ENCODE measurements at regions not wholly inside any gene's neighbourhood (a gene's known extent, or its start where the extent isn't known, plus 50 kb on each side); places are given as distances from the start of the nearest gene placed in this dataset.

DNA sequence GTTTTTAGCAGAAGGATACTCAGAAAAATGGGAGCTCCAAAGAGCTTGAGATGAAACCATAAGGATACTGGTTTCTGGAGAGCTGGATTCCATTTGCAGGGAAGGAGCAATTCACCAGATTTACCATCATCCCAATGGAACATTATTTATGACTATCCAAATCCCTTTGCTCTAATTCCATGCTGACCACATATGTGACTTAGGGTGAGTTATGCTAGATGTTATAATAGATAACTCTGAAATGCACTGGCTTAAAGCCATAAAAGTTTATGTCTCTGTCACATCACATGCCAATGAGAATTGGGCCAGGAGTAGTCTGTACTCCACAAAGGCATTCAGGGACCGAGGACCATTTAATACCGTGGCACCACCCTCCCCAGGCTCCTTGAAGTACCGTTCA, 185.2 kb downstream of the SKIDA1 start:
- Histone ChIP-seq H3K4me2 (peak overlapping the region; percentile 6; the same call in 1 of the 2 replicates), H3K27ac (peak overlapping the region; percentile 55), H3K9me2 (ENCODE audit: insufficient read depth) (no peaks in the 10 kb centered on the region), H3F3A (ENCODE audit: insufficient read depth, low read depth) (peaks cover 15% of the 10 kb centered on the region), H3K4me3 (no peak overlapping the region), H3K9me3 (ENCODE audit: insufficient read depth, low read depth) (no peaks in the 10 kb centered on the region), H3K27me3 (ENCODE audit: insufficient read depth, low read depth) (no peaks in the 10 kb centered on the region), H2AFZ (no peak overlapping the region), H3K4me1 (replicated peaks; ENCODE audit: insufficient read depth) (peaks cover 55% of the 10 kb centered on the region), H3K79me2 (ENCODE audit: low read depth) (no peaks in the 10 kb centered on the region), H4K20me1 (ENCODE audit: insufficient read depth) (no peaks in the 10 kb centered on the region), H3K36me3 (ENCODE audit: low read depth) (no peaks in the 10 kb centered on the region)
- TF ChIP-seq, protein P1, sequence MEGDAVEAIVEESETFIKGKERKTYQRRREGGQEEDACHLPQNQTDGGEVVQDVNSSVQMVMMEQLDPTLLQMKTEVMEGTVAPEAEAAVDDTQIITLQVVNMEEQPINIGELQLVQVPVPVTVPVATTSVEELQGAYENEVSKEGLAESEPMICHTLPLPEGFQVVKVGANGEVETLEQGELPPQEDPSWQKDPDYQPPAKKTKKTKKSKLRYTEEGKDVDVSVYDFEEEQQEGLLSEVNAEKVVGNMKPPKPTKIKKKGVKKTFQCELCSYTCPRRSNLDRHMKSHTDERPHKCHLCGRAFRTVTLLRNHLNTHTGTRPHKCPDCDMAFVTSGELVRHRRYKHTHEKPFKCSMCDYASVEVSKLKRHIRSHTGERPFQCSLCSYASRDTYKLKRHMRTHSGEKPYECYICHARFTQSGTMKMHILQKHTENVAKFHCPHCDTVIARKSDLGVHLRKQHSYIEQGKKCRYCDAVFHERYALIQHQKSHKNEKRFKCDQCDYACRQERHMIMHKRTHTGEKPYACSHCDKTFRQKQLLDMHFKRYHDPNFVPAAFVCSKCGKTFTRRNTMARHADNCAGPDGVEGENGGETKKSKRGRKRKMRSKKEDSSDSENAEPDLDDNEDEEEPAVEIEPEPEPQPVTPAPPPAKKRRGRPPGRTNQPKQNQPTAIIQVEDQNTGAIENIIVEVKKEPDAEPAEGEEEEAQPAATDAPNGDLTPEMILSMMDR (conservative IDR thresholded peaks at IDR 0.05) = no peak
- no peak for TF ChIP-seq EZH2 (IDR thresholded peaks at IDR 0.05; ENCODE audit: low read depth)
- ChIA-PET POLR2A (ENCODE audit: unreplicated experiment) (no interaction called here), CTCF (no interaction called here)
- intact Hi-C loops (cut with micrococcal nuclease; ENCODE audit: unreplicated experiment) = no loop called here
- BruUV-seq (replicated peaks) = no TSS peak
- DNase-seq = peak in 1 of 2 experiments; percentile 82

GRCh38 chr10:21337171-21337792, 188.2 kb downstream of the SKIDA1 start:
- Histone ChIP-seq H3K36me3 (ENCODE audit: low read depth) (no peaks in the 10 kb centered on the region), H4K20me1 (ENCODE audit: insufficient read depth) (no peaks in the 10 kb centered on the region), H3K4me3 (no peak overlapping the region), H3K27me3 (ENCODE audit: insufficient read depth, low read depth) (no peaks in the 10 kb centered on the region), H3K4me1 (replicated peaks; ENCODE audit: insufficient read depth) (peaks cover 58% of the 10 kb centered on the region), H3K27ac (peak overlapping the region; percentile 92), H3F3A (ENCODE audit: insufficient read depth, low read depth) (peaks cover 28% of the 10 kb centered on the region), H3K4me2 (no peak overlapping the region), H3K79me2 (ENCODE audit: low read depth) (no peaks in the 10 kb centered on the region), H2AFZ (no peak overlapping the region), H3K9me2 (ENCODE audit: insufficient read depth) (no peaks in the 10 kb centered on the region), H3K9me3 (ENCODE audit: insufficient read depth, low read depth) (no peaks in the 10 kb centered on the region)
- ChIA-PET POLR2A (ENCODE audit: unreplicated experiment) (interaction anchor here (0.5 kb wide), 1 partner anchor 179 kb away, joined by 14 read pairs; no protein-coding TSS in a partner anchor), CTCF (interaction anchor here (0.6 kb wide), 1 partner anchor 30 kb away, joined by 5 read pairs; no protein-coding TSS in a partner anchor)
- no peak for TF ChIP-seq EZH2 (IDR thresholded peaks at IDR 0.05; ENCODE audit: low read depth)
- DNase-seq = no peak
- intact Hi-C loops (cut with micrococcal nuclease; ENCODE audit: unreplicated experiment) = loop anchor here (1.0 to 2.0 kb wide), 4 partner anchors 18 to 196 kb away; no protein-coding TSS in a partner anchor
- no TSS peak for BruUV-seq (replicated peaks)

- Histone ChIP-seq H3K36me3 (ENCODE audit: low read depth) (no peaks in the 10 kb centered on the region), H3K9me2 (ENCODE audit: insufficient read depth) (no peaks in the 10 kb centered on the region), H3K4me1 (replicated peaks; ENCODE audit: insufficient read depth) (peaks cover 54% of the 10 kb centered on the region), H4K20me1 (ENCODE audit: insufficient read depth) (no peaks in the 10 kb centered on the region), H3K27me3 (ENCODE audit: insufficient read depth, low read depth) (no peaks in the 10 kb centered on the region), H3K9me3 (ENCODE audit: insufficient read depth, low read depth) (no peaks in the 10 kb centered on the region), H3K4me2 (peak overlapping the region; percentile 60), H3K27ac (peak overlapping the region; percentile 92), H3K79me2 (ENCODE audit: low read depth) (no peaks in the 10 kb centered on the region), H2AFZ (0 out of 2 replicates have a peak overlapping the region, but pooled peaks have one; percentile 6), H3F3A (ENCODE audit: insufficient read depth, low read depth) (peaks cover 28% of the 10 kb centered on the region), H3K4me3 (peak overlapping the region; percentile 8; the same call in 1 of the 2 replicates)
- DNase-seq = peak; percentile 81 to 85
- TSS peak; percentile 46 for BruUV-seq (replicated peaks)
- no peak for TF ChIP-seq EZH2 (IDR thresholded peaks at IDR 0.05; ENCODE audit: low read depth)
- TF ChIP-seq, protein P1 (conservative IDR thresholded peaks at IDR 0.05) = no peak
- POLR2A ChIA-PET (ENCODE audit: unreplicated experiment) = interaction anchor here (0.5 kb wide), 1 partner anchor 180 kb away, joined by 14 read pairs; no protein-coding TSS in a partner anchor
- CTCF ChIA-PET = interaction anchor here (0.6 kb wide), 1 partner anchor 31 kb away, joined by 5 read pairs; no protein-coding TSS in a partner anchor
- intact Hi-C loops (cut with micrococcal nuclease; ENCODE audit: unreplicated experiment) = loop anchor here (1.0 to 2.0 kb wide), 7 partner anchors 18 to 196 kb away; no protein-coding TSS in a partner anchor
Measured at GRCh38 chr10:21336476-21337170, 188.9 kb downstream of the SKIDA1 start.
